CD4-positive, alpha-beta T cell treated with Interleukin-2 at 100 ng/mL for 4 hours (primary cell): ENCODE measurements at regions not wholly inside any gene's neighbourhood (a gene's known extent, or its start where the extent isn't known, plus 50 kb on each side); places are given as distances from the start of the nearest gene placed in this dataset.

ENCODE experiments used
- DNase-seq: peaks from one replicate; pipeline ENCODE4 v3.0.0-alpha.2; 2020; ENCODE audit warnings: low spot score

DNA sequence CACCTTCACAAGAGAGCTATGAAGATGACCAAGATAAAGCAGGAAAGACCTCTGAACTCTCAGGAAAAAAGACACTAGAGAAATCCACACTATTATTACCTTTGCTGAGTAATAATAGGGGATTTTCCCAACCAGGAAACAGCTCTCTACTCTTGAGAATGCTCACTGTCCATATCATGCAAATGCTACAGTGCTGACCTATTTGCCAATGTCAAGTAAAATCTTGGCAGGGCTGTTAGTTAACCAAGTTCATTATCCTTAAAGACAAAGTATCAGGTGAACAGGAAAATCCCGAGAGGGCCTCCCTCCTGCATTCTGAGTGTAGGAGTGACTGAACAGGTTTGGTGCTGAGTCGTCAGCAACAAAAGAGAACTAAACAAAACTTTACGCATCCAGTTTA lies 306.6 kb downstream of the ACTL7B start:
- DNase-seq, result no peak

DNA sequence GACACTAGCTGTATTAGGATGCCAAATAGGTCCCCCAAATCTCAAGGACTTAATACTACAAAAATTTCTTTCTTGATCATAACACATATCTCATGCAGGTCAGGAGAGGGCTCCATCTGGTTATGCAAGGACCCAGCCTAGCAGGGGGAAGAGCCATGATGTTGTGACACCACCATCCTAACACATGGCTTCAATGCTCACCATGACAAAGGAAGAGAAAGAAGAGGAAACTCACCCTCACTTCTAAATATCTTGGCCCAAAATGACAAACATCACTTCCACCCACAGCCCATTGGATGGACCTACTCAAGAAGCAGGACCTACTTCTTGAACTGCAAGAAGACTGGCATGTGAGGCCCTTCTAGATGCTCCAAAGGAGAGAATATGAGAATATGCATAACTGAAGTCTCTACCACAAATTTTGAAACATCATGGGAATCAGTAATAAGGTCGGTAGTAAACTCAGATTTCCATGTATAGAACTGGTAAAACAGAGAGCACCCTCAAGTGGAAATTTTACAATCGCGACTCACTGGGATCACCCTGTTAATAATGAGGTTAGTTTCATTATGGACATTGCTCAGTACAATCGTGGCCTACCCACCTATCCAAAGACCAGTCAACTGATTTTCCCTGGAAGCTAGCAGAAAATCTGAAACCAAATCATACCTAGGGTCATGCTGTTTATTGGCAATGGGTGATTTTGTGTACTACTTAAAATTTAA lies 308.2 kb downstream of the ACTL7B start:
- DNase-seq, result no peak

GRCh38 chr9:108546215-108546614 lies 309.6 kb downstream of the ACTL7B start:
- DNase-seq, result no peak

DNA sequence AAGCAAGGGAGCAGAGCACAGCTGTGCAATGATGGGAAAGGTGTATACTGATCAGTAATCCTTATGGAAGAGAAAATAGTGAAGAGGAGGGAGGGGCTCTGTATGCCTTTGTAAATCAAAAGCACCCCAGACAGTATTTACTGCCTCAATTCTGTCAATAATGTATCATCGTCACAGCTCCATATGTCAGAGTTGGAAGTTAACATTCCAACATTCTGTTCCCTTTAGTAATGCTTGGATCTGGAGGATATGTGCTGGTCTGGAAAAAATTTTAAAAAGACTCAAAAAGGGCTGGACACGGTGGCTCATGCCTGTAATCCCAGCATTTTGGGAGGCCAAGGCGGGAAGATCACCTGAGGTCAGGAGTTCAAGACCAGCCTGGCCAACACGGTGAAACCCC lies 310.4 kb downstream of the ACTL7B start:
- no peak for DNase-seq

- DNase-seq, result no peak
These were observed 310.9 kb downstream of the ACTL7B start for GRCh38 chr9:108544866-108545265.

- no peak for DNase-seq
These were observed 312.5 kb downstream of the ACTL7B start for GRCh38 chr9:108543251-108543778.

DNA sequence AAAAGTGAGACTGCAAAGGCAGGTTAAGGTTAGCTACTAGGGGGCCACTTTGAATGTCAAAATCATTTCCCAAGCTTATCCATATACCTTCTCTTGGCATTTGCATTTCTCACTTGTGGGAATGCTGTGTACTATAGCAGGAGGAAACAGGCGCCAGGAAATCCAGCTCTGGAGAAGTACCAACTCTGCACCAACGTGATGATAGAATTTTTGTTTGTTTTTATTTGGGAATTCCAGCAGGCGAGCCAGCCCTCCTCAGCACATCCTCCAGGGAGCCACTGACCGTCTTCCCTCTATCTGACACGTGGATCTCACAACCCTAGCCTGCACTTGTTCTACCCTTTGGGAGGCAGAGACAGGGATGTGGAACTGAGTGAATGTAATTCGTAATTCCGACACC lies 318.0 kb downstream of the ACTL7B start:
- DNase-seq, result no peak

DNA sequence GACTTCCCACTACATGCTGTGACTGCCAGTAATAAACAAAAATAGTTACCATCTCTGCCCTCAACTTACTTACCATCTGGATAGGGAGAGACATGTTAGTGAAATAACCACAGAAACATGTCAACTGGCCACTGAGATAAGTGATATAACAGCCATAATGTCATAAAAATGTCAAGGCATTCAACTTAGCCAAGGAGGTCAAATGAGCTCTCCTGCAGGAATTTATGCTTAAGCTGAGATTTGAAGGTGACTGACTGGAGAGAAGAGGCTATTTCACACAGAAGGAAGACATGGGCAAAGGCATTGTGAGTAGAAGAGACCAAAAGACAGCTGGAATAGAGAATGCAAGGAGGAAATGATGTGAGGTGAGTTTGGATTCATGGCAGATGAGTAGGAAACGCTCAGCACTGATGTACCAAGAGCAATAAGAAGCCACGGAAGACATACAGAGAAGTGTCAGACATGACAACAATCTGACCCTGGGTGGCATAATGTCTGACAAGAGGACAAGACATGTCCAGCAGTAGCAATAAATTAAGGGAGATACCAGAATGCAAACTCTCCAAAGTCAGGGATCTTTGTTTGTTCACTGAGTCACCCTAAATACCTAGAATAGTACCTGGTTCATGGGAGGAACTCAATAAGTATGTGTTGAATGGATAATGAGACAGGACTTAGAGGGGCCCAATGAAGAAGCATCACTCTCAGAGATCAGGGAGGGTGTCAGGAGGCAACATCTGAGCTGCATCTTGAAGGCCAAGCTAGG lies 318.8 kb downstream of the ACTL7B start:
- DNase-seq, result no peak

GRCh38 chr9:108535526-108535925 lies 320.3 kb downstream of the ACTL7B start:
- DNase-seq, result no peak

GRCh38 chr9:108534741-108535140 lies 321.0 kb downstream of the ACTL7B start:
- no peak for DNase-seq

- no peak for DNase-seq
These were observed 325.6 kb downstream of the ACTL7B start for GRCh38 chr9:108530141-108530540.

GRCh38 chr9:108528231-108528630 lies 327.6 kb downstream of the ACTL7B start:
- no peak for DNase-seq

DNA sequence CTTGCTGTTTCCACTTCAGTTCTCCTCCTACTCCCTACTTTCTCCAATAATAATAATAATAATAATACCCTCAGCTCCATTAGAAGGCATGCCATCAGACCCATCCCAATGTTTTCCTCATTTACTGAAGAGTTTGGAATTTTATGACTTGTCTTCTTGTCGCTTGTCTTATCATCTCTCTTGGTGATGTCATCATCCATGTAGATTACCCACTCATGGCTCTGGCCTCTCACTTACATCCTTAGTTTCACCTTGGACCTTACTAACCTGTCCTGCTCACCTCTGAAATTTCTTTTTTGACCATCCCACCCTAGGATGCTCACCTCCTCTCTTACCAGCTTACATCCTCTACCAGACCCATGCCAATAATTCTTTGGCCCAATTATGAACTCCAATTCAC lies 329.3 kb downstream of the ACTL7B start:
- DNase-seq, result no peak

DNA sequence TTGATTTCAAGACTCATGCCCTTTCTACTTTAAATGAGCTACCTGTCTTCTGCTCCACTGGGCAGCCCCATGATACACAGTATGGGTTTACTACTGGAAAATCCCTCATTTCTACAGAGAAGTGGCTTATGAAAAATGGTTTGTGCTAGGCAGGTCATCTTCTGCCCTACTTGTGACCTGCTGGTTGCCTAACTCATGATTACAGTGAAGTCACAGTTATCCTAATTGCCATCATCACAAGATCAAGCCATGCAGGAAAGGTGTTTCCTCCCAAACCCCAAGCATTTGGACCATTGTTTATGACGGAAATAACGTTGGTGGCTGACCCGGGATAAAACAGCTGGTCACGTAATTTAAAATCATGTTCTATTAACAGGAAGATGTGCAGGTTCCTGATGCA lies 330.6 kb downstream of the ACTL7B start:
- DNase-seq, result no peak

- no peak for DNase-seq
These were observed 334.7 kb downstream of the ACTL7B start for GRCh38 chr9:108521063-108521590.

- no peak for DNase-seq
These were observed 336.3 kb downstream of the ACTL7B start for GRCh38 chr9:108519437-108519836.

DNA sequence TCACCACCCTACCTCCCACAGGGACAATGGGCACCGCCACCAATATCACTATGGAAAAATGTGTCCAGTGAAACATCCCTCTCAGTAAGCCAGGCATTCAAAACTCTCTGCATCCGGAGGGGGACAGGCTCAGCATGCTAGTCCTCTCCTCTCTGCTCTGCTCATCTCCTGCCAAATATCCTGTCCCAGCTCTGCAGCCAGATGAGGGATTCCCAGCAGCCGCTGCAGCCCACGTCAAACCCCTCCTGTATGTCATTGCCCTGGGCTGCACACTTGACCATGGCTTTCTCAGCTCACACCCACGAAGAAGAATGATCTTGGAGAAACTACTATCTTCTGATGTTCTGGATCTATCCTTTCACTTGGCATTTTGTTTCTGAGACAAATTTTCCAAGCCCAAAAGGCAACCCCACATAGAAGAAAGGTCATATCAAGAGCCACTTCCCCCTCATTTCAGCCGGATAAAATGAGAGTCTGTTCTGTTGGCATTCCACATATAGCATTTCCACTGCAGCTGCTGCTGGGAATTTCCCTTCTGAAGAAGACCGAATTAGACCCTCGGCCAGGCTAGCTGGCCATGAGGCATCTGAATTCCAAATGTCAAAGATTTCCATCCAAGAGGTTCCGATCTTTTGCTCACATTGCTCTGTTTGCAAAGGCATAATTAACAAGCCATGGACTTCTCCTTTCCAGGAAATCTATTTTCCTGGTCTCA lies 338.0 kb downstream of the ACTL7B start:
- no peak for DNase-seq

DNA sequence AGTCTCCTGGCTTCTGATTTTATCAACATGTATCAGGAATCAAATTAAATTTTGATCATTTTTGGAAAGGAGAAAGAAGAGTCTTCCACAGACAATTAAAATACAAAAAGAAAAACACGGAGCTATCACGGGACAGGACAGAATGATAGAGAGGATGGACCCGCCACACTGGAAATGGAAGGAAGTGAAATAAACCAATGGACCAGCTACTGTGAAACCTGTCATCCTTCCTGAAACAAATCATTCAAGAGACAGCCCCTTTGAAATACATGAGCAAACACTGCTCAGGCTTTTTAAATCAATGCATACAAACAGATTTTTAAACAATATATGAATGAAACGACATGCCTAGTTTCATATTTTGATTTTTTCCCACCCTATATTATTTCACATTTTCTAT lies 339.4 kb downstream of the ACTL7B start:
- DNase-seq, result no peak

- DNase-seq, result no peak
These were observed 339.9 kb downstream of the ACTL7B start for GRCh38 chr9:108515856-108516255.

GRCh38 chr9:108512426-108513173 lies 343.2 kb downstream of the ACTL7B start:
- DNase-seq, result no peak

- DNase-seq, result no peak
These were observed 344.5 kb downstream of the ACTL7B start for GRCh38 chr9:108511307-108511706.

GRCh38 chr9:108496846-108497245 lies 358.9 kb downstream of the ACTL7B start:
- no peak for DNase-seq
